GM19397 (cell line): ENCODE measurements at regions not wholly inside any gene's neighbourhood (a gene's known extent, or its start where the extent isn't known, plus 50 kb on each side); places are given as distances from the start of the nearest gene placed in this dataset.
"Not testable (repeated sequence)": the region's sequence is repeated elsewhere in the genome, so short reads cannot be mapped to it uniquely, and the experiment has no call there.

Source experiments
- ATAC-seq: cut with Tn5 transposase; IDR thresholded peaks from one replicate; pipeline ENCODE4 v1.9.1; 2021; ENCODE audit warnings: mild to moderate bottlenecking, moderate library complexity; ENCODE audit not compliant: unreplicated experiment

GRCh38 chr6:76790881-76791280 is 672.4 kb downstream of the HTR1B start:
- no peak for ATAC-seq

DNA sequence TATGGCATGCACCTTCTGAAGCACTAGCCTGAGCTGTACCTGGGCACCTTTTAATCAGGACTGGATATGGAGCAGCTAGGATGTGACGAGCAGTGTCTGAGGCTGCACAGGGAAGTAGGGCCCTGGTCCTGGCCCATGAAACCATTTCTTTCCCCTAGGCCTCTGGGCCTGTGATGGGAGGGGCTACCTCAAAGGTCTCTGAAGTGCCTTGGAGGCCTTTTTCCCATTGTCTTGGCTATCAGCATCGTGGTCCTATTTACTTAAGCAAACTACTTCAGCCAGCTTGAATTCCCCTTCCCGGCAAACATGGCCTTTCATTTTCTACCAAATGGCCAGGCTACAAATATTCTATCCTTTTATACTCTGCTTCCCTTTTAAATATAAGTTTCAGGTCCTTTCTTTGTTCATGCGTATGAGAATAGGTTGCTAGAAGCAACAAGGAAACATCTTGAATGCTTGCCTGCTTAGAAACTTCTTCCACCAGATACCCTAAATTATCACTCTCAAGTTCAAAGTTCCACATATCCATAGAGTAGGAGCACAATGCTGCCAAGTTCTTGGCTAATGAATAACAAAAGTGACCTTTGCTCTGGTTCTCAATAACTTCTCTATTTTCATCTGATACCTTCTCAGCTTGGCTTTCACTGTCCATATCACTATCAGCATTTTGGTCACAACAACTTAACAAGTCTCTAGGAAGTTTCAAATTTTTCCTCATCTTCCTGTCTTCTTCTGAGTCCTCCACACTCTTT is 673.1 kb downstream of the HTR1B start:
- ATAC-seq: no peak

DNA sequence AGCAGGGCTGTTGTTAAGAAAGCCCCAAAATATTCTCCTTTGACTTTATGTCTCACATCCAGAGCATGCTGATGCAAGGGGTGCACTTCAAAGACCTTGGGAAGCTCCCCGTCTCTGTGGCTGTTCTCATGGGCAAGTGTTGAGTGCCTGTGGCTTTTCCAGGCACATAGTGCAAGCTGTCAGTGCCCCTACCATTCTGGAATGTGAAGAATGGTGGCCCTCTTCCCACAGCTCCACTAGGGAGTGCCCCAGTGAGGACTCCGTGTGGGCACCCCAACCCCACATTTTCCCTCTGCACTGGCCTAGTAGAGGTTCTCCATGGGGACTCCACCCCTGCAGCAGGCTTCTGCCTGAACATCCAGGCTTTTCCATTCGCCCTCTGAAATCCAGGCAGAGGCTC is 673.7 kb downstream of the HTR1B start:
- no peak for ATAC-seq

- no peak for ATAC-seq
Measured at GRCh38 chr6:76788155-76788554, 675.1 kb downstream of the HTR1B start.

DNA sequence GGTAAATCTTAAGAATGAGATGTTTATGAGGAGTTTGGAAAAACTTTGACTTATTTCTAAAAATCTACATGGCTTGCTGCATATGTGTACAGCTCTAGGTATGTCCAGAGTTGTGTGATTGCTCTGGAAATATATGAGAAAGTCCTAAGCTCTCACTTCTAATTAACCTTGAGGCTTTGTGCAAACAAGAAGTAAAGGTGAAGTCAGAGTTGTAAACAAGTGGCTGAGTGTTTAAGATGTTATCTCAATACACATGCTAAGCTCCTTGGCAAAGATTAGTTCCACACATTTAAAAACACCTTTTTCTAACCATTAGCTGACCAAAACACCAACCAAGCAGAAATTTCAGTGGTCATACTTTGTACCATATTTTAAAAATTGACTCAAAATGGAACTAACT is 684.2 kb downstream of the HTR1B start:
- ATAC-seq: no peak

GRCh38 chr6:76776876-76777275 is 686.4 kb downstream of the HTR1B start:
- no peak for ATAC-seq

DNA sequence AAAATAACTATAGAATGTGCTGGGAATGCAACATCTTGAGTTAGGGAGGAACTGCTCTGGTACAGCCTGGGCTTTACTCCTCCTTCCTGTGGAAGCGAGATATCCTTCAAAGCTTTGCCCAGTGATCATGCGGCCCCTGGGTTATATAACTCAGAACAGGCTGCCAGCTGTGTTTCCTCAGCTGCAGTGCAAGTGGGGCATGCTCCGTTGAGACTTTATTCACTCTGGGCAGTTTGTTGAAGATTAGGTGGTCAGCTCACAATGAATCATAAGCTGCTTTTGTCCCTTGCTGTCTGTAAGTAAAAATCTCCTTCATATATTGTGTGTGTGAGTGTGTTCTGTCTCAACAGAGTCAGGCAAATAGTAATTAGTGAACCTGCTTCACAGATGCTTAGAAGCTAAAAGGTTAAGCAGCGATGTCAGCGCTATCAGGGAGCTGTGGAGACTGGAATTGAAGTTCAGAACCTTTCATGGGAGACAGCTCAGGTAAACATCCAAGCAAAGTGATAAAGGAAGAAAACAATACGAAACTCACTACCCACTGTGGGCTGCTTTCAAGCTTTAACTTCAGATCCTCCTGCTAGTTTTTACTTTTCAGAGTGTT is 688.4 kb downstream of the HTR1B start:
- no peak for ATAC-seq

- no peak for ATAC-seq
Measured at GRCh38 chr6:76772951-76773350, 690.3 kb downstream of the HTR1B start.

- no peak for ATAC-seq
Measured at GRCh38 chr6:76771059-76771634, 692.1 kb downstream of the HTR1B start.

GRCh38 chr6:76770281-76770680 is 693.0 kb downstream of the HTR1B start:
- no peak for ATAC-seq

GRCh38 chr6:76768556-76768955 is 694.7 kb downstream of the HTR1B start:
- no peak for ATAC-seq

- no peak for ATAC-seq
Measured at GRCh38 chr6:76764057-76764456, 691.6 kb upstream of the IMPG1 start.

DNA sequence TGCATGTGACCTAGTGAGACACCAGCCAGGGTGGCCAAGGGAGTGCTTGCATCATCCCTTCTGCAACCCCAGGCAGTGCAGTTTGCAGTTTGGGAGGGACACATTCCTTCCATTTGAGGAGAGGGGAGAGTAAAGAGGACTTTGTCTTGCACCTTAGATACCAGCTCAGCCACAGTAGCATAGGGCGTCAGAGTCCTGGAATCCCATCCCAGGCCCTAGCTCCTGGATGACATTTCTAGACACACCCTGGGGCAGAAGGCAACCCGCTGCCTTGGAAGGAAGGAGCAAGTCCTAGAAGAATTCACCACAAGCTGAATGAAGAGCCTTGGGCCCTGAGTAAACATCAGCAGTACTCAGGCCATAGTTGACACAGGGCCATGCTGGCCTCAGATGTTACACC is 680.4 kb upstream of the IMPG1 start:
- no peak for ATAC-seq

- ATAC-seq: not testable (repeated sequence)
Measured at GRCh38 chr6:76745388-76745787, 672.9 kb upstream of the IMPG1 start.

DNA sequence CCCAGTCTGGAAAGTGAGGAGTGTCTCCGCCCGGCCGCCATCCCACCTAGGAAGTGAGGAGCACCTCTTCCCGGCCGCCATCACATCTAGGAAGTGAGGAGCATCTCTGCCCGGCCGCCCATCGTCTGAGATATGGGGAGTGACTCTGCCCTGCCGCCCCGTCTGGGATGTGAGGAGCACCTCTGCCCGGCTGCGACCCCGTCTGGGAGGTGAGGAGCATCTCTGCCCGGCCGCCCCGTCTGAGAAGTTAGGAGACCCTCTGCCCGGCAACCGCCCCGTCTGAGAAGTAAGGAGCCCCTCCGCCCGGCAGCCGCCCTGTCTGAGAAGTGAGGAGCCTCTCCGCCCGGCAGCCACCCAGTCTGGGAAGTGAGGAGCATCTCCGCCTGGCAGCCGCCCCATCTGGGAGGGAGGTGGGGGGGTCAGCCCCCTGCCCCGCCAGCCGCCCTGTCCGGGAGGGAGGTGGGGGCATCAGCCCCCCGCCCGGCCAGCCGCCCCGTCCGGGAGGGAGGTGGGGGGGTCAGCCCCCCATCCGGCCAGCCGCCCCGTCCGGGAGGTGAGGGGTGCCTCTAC is 671.8 kb upstream of the IMPG1 start:
- ATAC-seq: not testable (repeated sequence)

DNA sequence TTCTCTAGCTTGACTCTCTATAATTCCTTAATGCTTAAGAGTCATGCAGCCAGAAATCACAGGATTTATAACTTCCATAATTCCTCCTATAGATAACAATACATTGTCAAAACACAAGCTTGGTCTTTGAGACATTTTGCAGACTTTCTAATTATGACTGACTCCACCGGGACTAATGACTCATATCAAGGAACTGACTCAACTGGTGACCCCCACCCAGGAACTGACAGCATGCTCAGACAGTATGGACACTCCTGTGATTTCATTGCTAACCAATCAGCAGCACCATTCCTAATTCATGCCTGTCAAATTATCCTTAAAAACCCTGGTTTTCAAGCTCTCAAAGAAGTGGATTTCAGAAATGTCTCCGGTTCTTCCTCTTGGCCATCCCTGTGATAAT is 670.5 kb upstream of the IMPG1 start:
- ATAC-seq: no peak

DNA sequence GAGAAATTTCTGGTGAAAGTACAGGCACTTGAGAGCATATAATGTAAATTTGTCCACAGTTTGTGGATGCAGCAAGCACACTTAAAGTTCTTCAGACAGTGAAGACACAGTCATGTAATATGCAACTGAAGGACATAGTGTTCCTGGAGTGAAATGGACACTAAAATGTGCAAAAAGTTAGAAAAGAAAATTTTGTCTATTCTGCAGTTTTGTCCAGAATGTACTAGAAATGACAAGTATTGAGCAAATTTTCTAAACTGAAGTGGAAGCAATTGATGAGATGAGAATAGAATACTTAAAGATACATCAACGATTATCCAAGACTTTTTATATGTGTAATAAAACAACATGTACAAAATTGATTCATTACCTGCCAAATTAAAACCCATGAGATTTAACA is 647.0 kb upstream of the IMPG1 start:
- no peak for ATAC-seq

DNA sequence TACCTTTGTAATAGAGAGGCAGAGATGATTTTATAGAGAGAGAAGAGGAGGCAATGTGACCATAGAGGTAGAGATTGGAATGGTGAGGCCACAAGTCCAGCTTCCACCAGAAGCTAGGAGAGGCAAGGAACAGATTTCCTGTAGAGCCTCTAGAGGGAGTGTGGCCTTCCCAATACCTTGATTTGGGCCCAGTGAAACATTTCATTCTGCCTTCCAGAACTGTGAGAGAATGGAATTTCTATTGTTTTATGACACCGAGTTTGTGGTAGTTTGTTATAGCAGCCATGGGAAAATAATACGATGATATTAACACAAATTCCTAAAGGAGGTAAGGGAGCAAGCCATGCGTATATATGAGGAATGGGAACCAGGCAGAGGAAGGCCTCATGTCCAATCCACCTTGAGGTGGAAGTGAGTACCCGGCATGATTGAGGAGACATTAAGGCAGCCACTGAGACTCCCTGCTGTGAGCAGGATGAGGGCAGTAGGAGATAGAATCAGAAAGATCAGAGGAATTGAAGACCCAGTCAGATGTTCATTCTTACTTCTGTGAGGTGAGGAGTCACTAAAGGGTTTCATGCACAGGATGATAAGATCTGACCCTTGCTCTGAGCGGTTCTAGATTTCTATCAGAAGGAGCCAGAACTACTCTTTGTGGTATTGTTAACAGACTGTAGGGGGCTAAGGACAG is 636.3 kb upstream of the IMPG1 start:
- no peak for ATAC-seq

DNA sequence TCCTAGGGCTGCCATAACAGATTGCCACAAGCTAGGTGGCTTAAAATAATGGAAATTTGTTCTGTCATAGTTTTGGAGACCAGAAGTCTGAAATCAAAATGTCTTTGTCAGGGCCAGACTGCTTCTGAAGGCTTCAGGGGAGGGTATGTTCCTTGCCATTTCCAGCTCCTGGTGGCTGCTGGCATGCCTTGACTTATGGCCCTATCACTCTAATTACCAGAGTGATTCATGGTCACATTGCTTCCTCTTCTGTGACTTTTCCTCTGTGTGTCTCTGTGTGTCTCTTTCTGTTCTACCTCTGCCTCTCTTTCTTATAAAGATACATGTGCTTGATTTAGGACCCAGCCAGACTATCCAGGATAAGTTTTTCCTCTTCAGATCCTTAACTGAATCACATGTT is 635.2 kb upstream of the IMPG1 start:
- ATAC-seq: no peak

DNA sequence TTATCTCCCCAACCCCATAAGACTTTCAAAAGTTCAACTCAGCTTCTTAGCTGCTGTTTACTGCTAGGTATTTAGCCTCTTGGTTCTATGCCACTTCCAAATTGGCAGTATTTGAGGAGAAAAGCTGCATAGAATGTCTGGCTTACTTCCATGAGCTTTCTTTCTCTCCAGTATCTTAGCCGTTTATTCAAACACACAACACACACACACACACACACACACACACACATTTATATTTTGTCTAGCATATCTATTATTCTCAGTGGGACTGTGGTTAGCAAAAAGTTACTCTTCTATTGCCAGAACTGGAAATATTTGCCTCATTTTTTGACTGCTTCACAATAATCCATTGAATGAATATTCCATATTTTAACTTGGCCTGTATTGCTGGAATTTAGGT is 634.2 kb upstream of the IMPG1 start:
- no peak for ATAC-seq

DNA sequence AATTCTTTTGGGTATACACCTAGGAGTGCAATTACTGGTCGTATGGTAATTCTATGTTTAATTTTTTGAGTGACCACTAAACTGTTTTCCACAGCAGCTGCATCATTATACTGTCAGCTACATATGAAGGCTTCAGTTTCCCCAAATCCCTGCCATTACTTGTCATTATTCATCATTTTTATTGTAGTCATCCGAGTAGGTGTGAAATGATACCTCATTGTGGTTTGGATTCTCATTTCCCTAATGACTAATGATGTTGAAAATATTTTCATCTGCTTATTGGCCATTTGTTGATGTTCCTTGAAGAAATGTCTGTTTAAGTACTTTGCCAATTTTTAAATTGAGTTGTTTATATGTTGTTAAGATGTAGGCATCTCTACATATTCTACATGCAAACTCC is 633.6 kb upstream of the IMPG1 start:
- no peak for ATAC-seq

DNA sequence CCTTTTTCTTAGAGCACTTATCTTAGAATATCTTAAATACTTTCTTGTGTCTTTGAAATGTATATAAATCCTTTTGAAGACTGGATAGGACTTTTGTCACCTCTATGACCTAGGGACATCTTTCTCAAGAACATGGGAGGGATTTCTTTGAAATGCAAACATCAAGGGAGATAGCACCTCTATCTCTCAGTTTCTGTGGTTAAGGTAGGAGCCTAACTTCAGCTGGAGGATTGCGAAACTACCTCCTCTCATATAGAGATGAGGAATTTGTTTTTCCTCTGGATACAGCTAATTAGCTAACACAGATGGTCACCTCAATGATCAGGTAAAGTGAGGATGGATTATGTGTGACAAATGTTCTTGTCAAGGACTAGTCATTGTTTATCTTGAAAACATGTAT is 631.3 kb upstream of the IMPG1 start:
- no peak for ATAC-seq
